H9 (cell line): ENCODE measurements at regions not wholly inside any gene's neighbourhood (a gene's known extent, or its start where the extent isn't known, plus 50 kb on each side); places are given as distances from the start of the nearest gene placed in this dataset.

Source experiments
- DNase-seq: peaks from one replicate; pipeline ENCODE4 v3.0.0-alpha.2; 2017
- H2AFZ ChIP-seq: one replicate; pipeline ENCODE4 v1.6.1; 2013; ENCODE audit warnings: mild to moderate bottlenecking, low read length, control low read depth, moderate library complexity
- H2AK5ac ChIP-seq: 2 replicates; pipeline ENCODE4 v1.6.1; 2013; ENCODE audit warnings: low read length, control low read depth, mixed read lengths; ENCODE audit not compliant: insufficient read length
- H2BK120ac ChIP-seq: one replicate; pipeline ENCODE4 v1.6.1; 2013; ENCODE audit warnings: low read depth, mild to moderate bottlenecking, low read length, control low read depth, inconsistent platforms; ENCODE audit not compliant: poor library complexity, severe bottlenecking
- H2BK12ac ChIP-seq: 2 replicates; pipeline ENCODE4 v1.6.1; 2013; ENCODE audit warnings: low read length, control low read depth, mixed read lengths, low read depth; ENCODE audit not compliant: insufficient read length
- H2BK15ac ChIP-seq: 2 replicates; pipeline ENCODE4 v1.6.1; 2013; ENCODE audit warnings: low read depth, low read length, control low read depth
- H2BK20ac ChIP-seq: one replicate; pipeline ENCODE4 v1.6.1; 2013; ENCODE audit warnings: low read depth, mild to moderate bottlenecking, low read length, control low read depth, inconsistent platforms; ENCODE audit not compliant: poor library complexity, severe bottlenecking
- H2BK5ac ChIP-seq: 2 replicates; pipeline ENCODE4 v1.6.1; 2013; ENCODE audit warnings: low read length, control low read depth, mixed read lengths; ENCODE audit not compliant: insufficient read length
- H3K14ac ChIP-seq: 2 replicates; pipeline ENCODE4 v1.6.1; 2013; ENCODE audit warnings: low read length, control low read depth; ENCODE audit not compliant: insufficient read depth
- H3K18ac ChIP-seq: 2 replicates; pipeline ENCODE4 v1.6.1; 2013; ENCODE audit warnings: low read depth, mild to moderate bottlenecking, mixed read lengths, low read length, control low read depth; ENCODE audit not compliant: insufficient read length
- H3K23ac ChIP-seq: 2 replicates; pipeline ENCODE4 v1.6.1; 2013; ENCODE audit warnings: low read length, control low read depth, mixed read lengths, low read depth; ENCODE audit not compliant: insufficient read length
- H3K23me2 ChIP-seq: 2 replicates; pipeline ENCODE4 v1.6.1; 2013; ENCODE audit warnings: low read depth, mild to moderate bottlenecking, mixed read lengths, low read length, control low read depth; ENCODE audit not compliant: insufficient read length, poor library complexity, severe bottlenecking
- H3K27ac ChIP-seq: 2 replicates; pipeline ENCODE4 v1.5.1; 2013; ENCODE audit warnings: low read length, control low read depth, mixed read lengths, low read depth; ENCODE audit not compliant: insufficient read length
- H3K27me3 ChIP-seq: 2 replicates; pipeline ENCODE4 v1.6.1; 2013; ENCODE audit warnings: low read length, control low read depth, inconsistent platforms; ENCODE audit not compliant: insufficient read depth
- H3K4ac ChIP-seq: 2 replicates; pipeline ENCODE4 v1.6.1; 2013; ENCODE audit warnings: low read depth, mild to moderate bottlenecking, control low read depth, inconsistent platforms, low read length, moderate library complexity
- H3K4me1 ChIP-seq: 2 replicates; pipeline ENCODE4 v1.6.1; 2013; ENCODE audit warnings: low read length, control low read depth, inconsistent platforms; ENCODE audit not compliant: insufficient read depth
- H3K4me2 ChIP-seq: 2 replicates; pipeline ENCODE4 v1.6.1; 2013; ENCODE audit warnings: low read length, control low read depth, mixed read lengths; ENCODE audit not compliant: insufficient read length, insufficient read depth
- H3K56ac ChIP-seq: 2 replicates; pipeline ENCODE4 v1.6.1; 2013; ENCODE audit warnings: low read depth, mild to moderate bottlenecking, mixed read lengths, low read length, control low read depth; ENCODE audit not compliant: insufficient read length
- H3K79me1 ChIP-seq: 2 replicates; pipeline ENCODE4 v1.6.1; 2013; ENCODE audit warnings: low read depth, mild to moderate bottlenecking, moderate library complexity, low read length, control low read depth, inconsistent platforms; ENCODE audit not compliant: insufficient read depth, poor library complexity, severe bottlenecking
- H3K79me2 ChIP-seq: 2 replicates; pipeline ENCODE4 v1.6.1; 2013; ENCODE audit warnings: low read length, control low read depth, inconsistent platforms; ENCODE audit not compliant: insufficient read depth
- H3K9ac ChIP-seq: 2 replicates; pipeline ENCODE4 v1.6.1; 2013; ENCODE audit warnings: low read length, control low read depth, mixed read lengths; ENCODE audit not compliant: insufficient read length; ENCODE audit errors: extremely low read depth
- H3K9me3 ChIP-seq: one replicate; pipeline ENCODE4 v1.6.1; 2013; ENCODE audit warnings: low read depth, low read length, inconsistent platforms; ENCODE audit not compliant: control insufficient read depth
- H3T11ph ChIP-seq: one replicate; pipeline ENCODE4 v1.6.1; 2013; ENCODE audit warnings: mild to moderate bottlenecking, low read length, control low read depth, inconsistent platforms
- H4K20me1 ChIP-seq: one replicate; pipeline ENCODE4 v1.6.1; 2013; ENCODE audit not compliant: control insufficient read depth, insufficient read length, insufficient read depth
- H4K5ac ChIP-seq: 2 replicates; pipeline ENCODE4 v1.6.1; 2013; ENCODE audit warnings: low read depth, mild to moderate bottlenecking, mixed read lengths, low read length, control low read depth; ENCODE audit not compliant: insufficient read length
- H4K8ac ChIP-seq: replicated peaks from 2 replicates; pipeline ENCODE4 v1.6.1; 2013; ENCODE audit warnings: low read length, control low read depth, mixed read lengths, low read depth; ENCODE audit not compliant: insufficient read length
- H4K91ac ChIP-seq: 2 replicates; pipeline ENCODE4 v1.6.1; 2013; ENCODE audit warnings: low read depth, mild to moderate bottlenecking, moderate library complexity, mixed read lengths, low read length, control low read depth; ENCODE audit not compliant: insufficient read length
- H3K27ac Mint-ChIP-seq, 3 experiments: 2 replicates in 2 of 3; 3 replicates in 1 of 3; pipeline ENCODE4 v1.8.0; 2020 to 2021; ENCODE audit warnings: mixed read lengths in 3 of 3, mild to moderate bottlenecking in 1 of 3, moderate library complexity in 1 of 3
- H3K27me3 Mint-ChIP-seq: 2 replicates; pipeline ENCODE4 v1.8.0; 2021; ENCODE audit warnings: low read depth, mild to moderate bottlenecking, moderate library complexity, mixed read lengths
- H3K36me3 Mint-ChIP-seq, 3 experiments: 2 replicates in 2 of 3; 3 replicates in 1 of 3; pipeline ENCODE4 v1.8.0; 2020 to 2021; ENCODE audit warnings: low read depth in 3 of 3, mixed read lengths in 3 of 3; ENCODE audit not compliant: insufficient read depth in 1 of 3
- H3K4me1 Mint-ChIP-seq, 2 experiments: 2 replicates each; pipeline ENCODE4 v1.8.0; 2020; ENCODE audit warnings: mixed read lengths in 2 of 2
- H3K4me3 Mint-ChIP-seq, 2 experiments: 2 replicates in 1 of 2; 3 replicates in 1 of 2; pipeline ENCODE4 v1.8.0; 2020 to 2021; ENCODE audit warnings: mild to moderate bottlenecking in 2 of 2, mixed read lengths in 2 of 2, moderate library complexity in 1 of 2
- H3K9me3 Mint-ChIP-seq, 2 experiments: 2 replicates in 1 of 2; 3 replicates in 1 of 2; pipeline ENCODE4 v1.8.0; 2020; ENCODE audit warnings: mild to moderate bottlenecking in 2 of 2, mixed read lengths in 2 of 2, moderate library complexity in 1 of 2
- CTCF ChIP-seq: fragments of 200-600 bp; sonication (generic); conservative IDR thresholded peaks from 3 replicates; pipeline ENCODE4 v1.8.0; 2021; ENCODE audit warnings: antibody characterized with exemption, mild to moderate bottlenecking
- WGBS: extraction: QIAGEN DNeasy Blood & Tissue Kit; methylation state at CpG from one replicate; pipeline ENCODE4 v1.1.7; 2013; ENCODE audit warnings: missing lambda C conversion rate, low lambda C conversion rate, mixed read lengths; ENCODE audit not compliant: insufficient read length; ENCODE audit errors: extremely low coverage; 5-methylcytosine and 5-hydroxymethylcytosine counted together

DNA sequence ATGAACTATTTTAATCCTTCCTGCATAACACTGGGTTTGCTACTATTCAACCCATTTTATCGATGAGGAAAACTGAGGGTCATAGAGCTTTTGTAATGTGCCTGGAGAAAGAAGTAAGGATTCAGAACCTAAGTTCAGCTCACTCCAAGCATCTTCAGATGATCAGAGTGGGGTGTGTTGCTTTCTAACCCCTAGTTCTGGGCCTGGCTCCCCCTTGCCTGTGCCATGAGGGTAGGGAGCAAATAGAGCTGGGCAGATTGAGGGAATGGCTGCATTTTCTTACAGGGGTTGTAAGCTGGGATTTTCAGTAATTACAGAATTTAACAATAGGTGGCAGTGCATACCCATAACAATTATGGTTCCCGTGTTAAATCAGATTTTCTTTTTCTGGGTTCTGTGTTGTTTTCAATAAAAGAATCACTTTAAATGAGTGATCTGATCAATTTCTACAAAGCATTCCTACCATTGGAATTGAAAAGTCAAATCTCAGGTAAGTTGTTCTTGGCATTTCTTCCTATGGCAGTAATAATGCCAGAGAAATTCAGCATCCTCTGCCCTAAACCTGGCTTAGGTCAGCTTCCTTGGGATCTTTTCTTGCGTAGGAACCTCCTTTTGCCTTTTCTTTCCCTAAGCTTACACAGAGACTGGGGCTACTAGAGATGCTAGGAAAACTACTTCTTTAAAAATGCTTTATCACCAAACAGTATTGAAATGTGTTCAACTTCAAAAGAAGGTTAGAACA is 103.8 kb upstream of the IL12A start:
- no peak for DNase-seq
- Histone ChIP-seq H4K8ac (no peak overlapping the region), H3K9me3 (no peaks in the 10 kb centered on the region), H3K4me1 (no peaks in the 10 kb centered on the region), H3K27ac (no peak overlapping the region), H3K79me2 (no peaks in the 10 kb centered on the region), H3K56ac (no peak overlapping the region), H4K20me1 (no peaks in the 10 kb centered on the region), H4K5ac (no peak overlapping the region), H2BK120ac (no peak overlapping the region), H3K27me3 (no peaks in the 10 kb centered on the region), H3K18ac (no peak overlapping the region), H3K4me2 (no peak overlapping the region), H2BK20ac (no peak overlapping the region), H3K14ac (no peak overlapping the region), H3K4ac (no peak overlapping the region), H2BK15ac (no peak overlapping the region), H3K79me1 (no peaks in the 10 kb centered on the region), H2AK5ac (no peak overlapping the region), H2BK5ac (no peak overlapping the region), H3T11ph (no peak overlapping the region), H2BK12ac (no peak overlapping the region), H3K9ac (no peak overlapping the region), H3K23ac (no peak overlapping the region), H3K23me2 (no peaks in the 10 kb centered on the region), H4K91ac (no peak overlapping the region), H2AFZ (no peak overlapping the region)
- Mint-ChIP-seq H3K4me3 (no peak overlapping the region), H3K36me3 (peaks cover 0 to 12% (median 0%) of the 10 kb centered on the region in 3 experiments; a peak in 4 of 7 replicates), H3K27ac (no peak overlapping the region), H3K27me3 (no peaks in the 10 kb centered on the region), H3K9me3 (no peaks in the 10 kb centered on the region), H3K4me1 (peaks cover 14 to 15% of the 10 kb centered on the region in 2 experiments; a peak in 3 of 4 replicates)
- peak; percentile 72 for TF ChIP-seq CTCF
- WGBS = no CpG with 5 or more reads among the region's 3 CpGs
